GM06990 (cell line): ENCODE measurements at regions not wholly inside any gene's neighbourhood (a gene's known extent, or its start where the extent isn't known, plus 50 kb on each side); places are given as distances from the start of the nearest gene placed in this dataset.

Experiments
- DNase-seq: peaks from one replicate; pipeline ENCODE4 v3.0.0-alpha.2; 2011; ENCODE audit not compliant: insufficient read length; ENCODE audit errors: extremely low read depth
- H3K27me3 ChIP-seq: replicated peaks from 2 replicates; pipeline ENCODE4 v1.6.0; 2011; ENCODE audit warnings: low read length; ENCODE audit not compliant: control insufficient read depth, insufficient read depth
- H3K36me3 ChIP-seq: 2 replicates; pipeline ENCODE4 v1.5.1; 2011; ENCODE audit warnings: low read length; ENCODE audit not compliant: control insufficient read depth, insufficient read depth
- H3K4me3 ChIP-seq: replicated peaks from 2 replicates; pipeline ENCODE4 v1.5.1; 2011; ENCODE audit warnings: low read depth, mild to moderate bottlenecking, control low read depth, low read length
- TF ChIP-seq, protein P1 (sequence below): IDR thresholded peaks from 2 replicates; pipeline ENCODE4 v1.5.1; 2011; ENCODE audit warnings: low read length, control low read depth, mild to moderate bottlenecking, inconsistent platforms; ENCODE audit not compliant: insufficient read depth, poor library complexity, severe bottlenecking

DNA sequence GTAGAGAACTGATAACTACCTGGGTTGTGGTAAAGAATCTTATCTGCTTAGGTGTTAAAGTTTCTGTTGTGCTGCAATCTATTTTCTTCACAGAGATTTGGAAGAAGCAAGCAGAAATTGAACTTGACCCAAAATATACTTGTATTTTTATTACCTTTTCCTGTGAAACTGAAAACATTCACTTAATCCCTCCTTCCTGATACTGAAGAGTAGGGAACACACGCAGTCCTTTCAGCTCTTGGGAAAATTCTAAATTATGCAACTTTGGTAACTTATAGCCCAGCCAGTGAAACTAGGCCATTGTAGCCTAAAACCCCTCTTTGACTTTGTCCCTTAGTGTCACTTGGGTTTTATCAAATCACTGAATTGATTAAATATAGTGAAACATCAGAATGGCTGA, 128.4 kb upstream of the MEIS1 start:
- no peak overlapping the region for H3K4me3 ChIP-seq
- H3K27me3 ChIP-seq, result no peaks in the 10 kb centered on the region; the same call in 1 of the 2 replicates
- no peaks in the 10 kb centered on the region for H3K36me3 ChIP-seq
- no peak for DNase-seq
- TF ChIP-seq, protein P1, sequence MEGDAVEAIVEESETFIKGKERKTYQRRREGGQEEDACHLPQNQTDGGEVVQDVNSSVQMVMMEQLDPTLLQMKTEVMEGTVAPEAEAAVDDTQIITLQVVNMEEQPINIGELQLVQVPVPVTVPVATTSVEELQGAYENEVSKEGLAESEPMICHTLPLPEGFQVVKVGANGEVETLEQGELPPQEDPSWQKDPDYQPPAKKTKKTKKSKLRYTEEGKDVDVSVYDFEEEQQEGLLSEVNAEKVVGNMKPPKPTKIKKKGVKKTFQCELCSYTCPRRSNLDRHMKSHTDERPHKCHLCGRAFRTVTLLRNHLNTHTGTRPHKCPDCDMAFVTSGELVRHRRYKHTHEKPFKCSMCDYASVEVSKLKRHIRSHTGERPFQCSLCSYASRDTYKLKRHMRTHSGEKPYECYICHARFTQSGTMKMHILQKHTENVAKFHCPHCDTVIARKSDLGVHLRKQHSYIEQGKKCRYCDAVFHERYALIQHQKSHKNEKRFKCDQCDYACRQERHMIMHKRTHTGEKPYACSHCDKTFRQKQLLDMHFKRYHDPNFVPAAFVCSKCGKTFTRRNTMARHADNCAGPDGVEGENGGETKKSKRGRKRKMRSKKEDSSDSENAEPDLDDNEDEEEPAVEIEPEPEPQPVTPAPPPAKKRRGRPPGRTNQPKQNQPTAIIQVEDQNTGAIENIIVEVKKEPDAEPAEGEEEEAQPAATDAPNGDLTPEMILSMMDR, result no peak

- Histone ChIP-seq H3K4me3 (no peak overlapping the region), H3K36me3 (no peaks in the 10 kb centered on the region), H3K27me3 (no peaks in the 10 kb centered on the region; the same call in 1 of the 2 replicates)
- TF ChIP-seq, protein P1, result no peak
- no peak for DNase-seq
Measured at GRCh38 chr2:66305718-66306117, 129.2 kb upstream of the MEIS1 start.

DNA sequence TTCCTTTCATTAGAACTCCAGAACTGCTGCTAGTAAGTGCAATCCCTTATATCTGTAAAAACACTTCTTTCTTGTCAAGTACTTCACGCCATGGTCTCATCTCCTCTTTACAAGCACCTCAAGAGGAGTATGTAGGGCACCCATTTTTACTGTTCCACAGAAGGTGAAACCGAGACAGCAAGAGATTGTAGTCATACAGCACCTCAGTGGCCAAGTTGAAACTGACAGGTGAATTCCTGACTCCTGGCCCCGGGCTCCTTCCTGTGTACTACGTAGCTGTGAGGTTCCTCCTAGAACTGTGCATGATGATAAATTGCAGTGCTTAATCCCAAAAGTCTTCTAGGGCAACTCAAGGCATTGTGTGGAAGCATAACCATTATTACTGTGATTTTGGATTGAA, 131.5 kb upstream of the MEIS1 start:
- Histone ChIP-seq H3K36me3 (no peaks in the 10 kb centered on the region), H3K4me3 (no peak overlapping the region), H3K27me3 (no peaks in the 10 kb centered on the region; the same call in 1 of the 2 replicates)
- DNase-seq, result no peak
- TF ChIP-seq, protein P1, result no peak

- TF ChIP-seq, protein P1, result no peak
- no peaks in the 10 kb centered on the region for H3K36me3 ChIP-seq
- DNase-seq, result no peak
- H3K27me3 ChIP-seq, result no peaks in the 10 kb centered on the region; the same call in 1 of the 2 replicates
- H3K4me3 ChIP-seq, result no peak overlapping the region
Measured at GRCh38 chr2:66301767-66302140, 133.2 kb upstream of the MEIS1 start.

DNA sequence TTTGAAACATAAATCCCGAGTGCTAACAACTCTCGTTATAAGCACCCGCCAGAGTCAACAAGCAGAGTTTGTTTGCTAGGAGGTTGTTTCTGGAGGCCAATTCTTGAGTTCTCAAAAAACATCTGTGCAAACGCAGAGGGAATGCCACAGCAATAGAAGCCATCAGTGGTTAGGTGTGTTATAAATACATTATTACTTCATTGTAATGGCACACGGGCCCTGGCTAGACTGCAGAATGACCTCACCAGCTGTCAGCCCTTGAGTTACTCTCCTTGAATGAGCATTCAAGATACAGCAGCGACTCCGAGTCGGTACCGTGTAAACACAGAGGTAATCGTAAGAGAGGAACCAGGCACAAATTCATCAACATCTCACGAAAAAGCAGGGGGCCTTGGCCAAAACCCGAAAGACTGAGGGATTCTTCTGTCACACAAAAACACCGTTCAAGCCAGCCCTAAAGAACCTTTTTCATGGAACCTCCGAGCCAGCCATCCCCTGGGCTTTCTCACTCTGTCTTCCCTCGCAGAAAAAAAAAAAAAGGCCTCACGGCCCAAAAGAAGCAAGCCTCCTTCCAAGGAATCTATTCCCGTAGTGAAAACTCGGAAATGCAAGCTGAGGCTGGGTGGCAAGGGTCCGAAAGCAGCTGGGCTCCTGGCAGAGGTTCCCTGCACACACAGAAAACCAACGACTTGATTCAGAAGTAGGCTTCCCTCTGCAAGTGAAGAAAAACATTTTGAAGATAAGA, 133.7 kb upstream of the MEIS1 start:
- TF ChIP-seq, protein P1, result no peak
- Histone ChIP-seq H3K27me3 (no peaks in the 10 kb centered on the region; the same call in 1 of the 2 replicates), H3K36me3 (no peaks in the 10 kb centered on the region), H3K4me3 (no peak overlapping the region)
- DNase-seq, result no peak
